ENCODE measurements at regions not wholly inside any gene's neighbourhood (a gene's known extent, or its start where the extent isn't known, plus 50 kb on each side); places are given as distances from the start of the nearest gene placed in this dataset.

DNA sequence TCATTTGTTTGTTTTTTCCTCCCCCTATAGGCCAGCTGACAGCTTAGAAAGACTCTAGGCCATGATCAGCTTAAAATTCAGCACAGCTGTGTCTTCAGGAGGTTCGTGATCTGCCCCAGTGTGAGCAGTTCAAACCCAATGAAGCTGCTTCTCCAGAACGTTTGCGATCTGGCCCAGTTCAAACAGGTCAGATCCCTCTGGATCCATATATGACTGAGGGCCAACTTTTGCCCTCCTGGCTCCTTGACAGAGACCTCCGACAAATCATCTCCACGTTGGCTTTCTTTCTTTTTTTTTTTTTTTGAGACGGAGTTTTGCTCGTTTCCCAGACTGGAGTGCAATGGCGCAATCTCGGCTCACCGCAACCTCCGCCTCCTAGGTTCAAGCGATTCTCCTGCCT is 50.2 kb upstream of the ATF7IP2 start:
- no peak for DNase-seq (ENCODE audit: low spot score in 2 of 2)
- intact Hi-C loops (cut with DNase I; ENCODE audit: low total_unique reads) = no loop called here
- WGBS, 2 donors = 78 to 79% methylated on average over 12 of the region's 12 CpGs
- no peak for TF ChIP-seq POLR2A (IDR thresholded peaks at IDR 0.05)
- no peak for TF ChIP-seq CTCF (IDR thresholded peaks at IDR 0.05)
- no peak overlapping the region for H3K4me3 ChIP-seq (ENCODE audit: low read depth, poor library complexity, severe bottlenecking)
